Putamen (tissue), 1 donor: ENCODE measurements at regions not wholly inside any gene's neighbourhood (a gene's known extent, or its start where the extent isn't known, plus 50 kb on each side); places are given as distances from the start of the nearest gene placed in this dataset.
"Not testable (repeated sequence)": the region's sequence is repeated elsewhere in the genome, so short reads cannot be mapped to it uniquely, and the experiment has no call there.

Source experiments
- DNase-seq: peaks from one replicate; pipeline ENCODE4 v3.0.0-alpha.2; 2016; ENCODE audit warnings: low spot score

GRCh38 chr13:26895808-26896466, 135.4 kb upstream of the GPR12 start:
- DNase-seq, result no peak

- DNase-seq, result no peak
These were observed 134.7 kb upstream of the GPR12 start for GRCh38 chr13:26895081-26895807.

- DNase-seq, result no peak
These were observed 128.0 kb upstream of the GPR12 start for GRCh38 chr13:26888632-26889031.

GRCh38 chr13:26887594-26887993, 127.0 kb upstream of the GPR12 start:
- DNase-seq, result no peak

- DNase-seq, result no peak
These were observed 123.1 kb upstream of the GPR12 start for GRCh38 chr13:26883613-26884257.

GRCh38 chr13:26882731-26883130, 122.1 kb upstream of the GPR12 start:
- DNase-seq, result no peak

- no peak for DNase-seq
These were observed 120.6 kb upstream of the GPR12 start for GRCh38 chr13:26881154-26881553.

- no peak for DNase-seq
These were observed 120.1 kb upstream of the GPR12 start for GRCh38 chr13:26880735-26881134.

GRCh38 chr13:26878438-26878837, 117.9 kb upstream of the GPR12 start:
- no peak for DNase-seq

- DNase-seq, result no peak
These were observed 112.8 kb upstream of the GPR12 start for GRCh38 chr13:26873386-26873698.

- peak; percentile 55 for DNase-seq
These were observed 112.2 kb upstream of the GPR12 start for GRCh38 chr13:26872525-26873385.

GRCh38 chr13:26867451-26868091, 107.0 kb upstream of the GPR12 start:
- no peak for DNase-seq

- DNase-seq, result no peak
These were observed 104.0 kb upstream of the GPR12 start for GRCh38 chr13:26864576-26864975.

GRCh38 chr13:26861941-26862340, 101.4 kb upstream of the GPR12 start:
- no peak for DNase-seq

- DNase-seq, result peak; percentile 84
These were observed 95.3 kb upstream of the GPR12 start for GRCh38 chr13:26855921-26856320.

GRCh38 chr13:26855071-26855470, 94.5 kb upstream of the GPR12 start:
- DNase-seq, result peak; percentile 86

- DNase-seq, result no peak
These were observed 92.7 kb upstream of the GPR12 start for GRCh38 chr13:26853323-26853722.

- no peak for DNase-seq
These were observed 86.7 kb upstream of the GPR12 start for GRCh38 chr13:26847281-26847680.

GRCh38 chr13:26845063-26845462, 84.5 kb upstream of the GPR12 start:
- not testable (repeated sequence) for DNase-seq

- no peak for DNase-seq
These were observed 79.1 kb upstream of the GPR12 start for GRCh38 chr13:26839682-26840081.

GRCh38 chr13:26838821-26839220, 78.2 kb upstream of the GPR12 start:
- DNase-seq, result no peak

GRCh38 chr13:26837997-26838396, 77.4 kb upstream of the GPR12 start:
- DNase-seq, result no peak
